SK-N-SH treated with all-trans-retinoic acid at 6 μM for 48 hours (cell line): ENCODE measurements at regions not wholly inside any gene's neighbourhood (a gene's known extent, or its start where the extent isn't known, plus 50 kb on each side); places are given as distances from the start of the nearest gene placed in this dataset.

Source experiments
- ATAC-seq: fragments of 200-7000 bp; cut with Tn5 transposase; 3 replicates; pipeline ENCODE4 v1.9.1; 2020; ENCODE audit warnings: mild to moderate bottlenecking, moderate library complexity
- BACH2 ChIP-seq: fragments of 250-450 bp; sonication (Bioruptor Pico); IDR thresholded peaks from 2 replicates; pipeline ENCODE4 v1.9.0; 2021; ENCODE audit warnings: mild to moderate bottlenecking, borderline replicate concordance
- CSDC2 ChIP-seq: fragments of 250-450 bp; sonication (Bioruptor Pico); IDR thresholded peaks from 2 replicates; pipeline ENCODE4 v1.5.0; 2020; ENCODE audit warnings: mild to moderate bottlenecking, moderate library complexity
- ESRRG ChIP-seq: fragments of 250-450 bp; sonication (Bioruptor Pico); IDR thresholded peaks from 2 replicates; pipeline ENCODE4 v1.6.1; 2021; ENCODE audit warnings: mild to moderate bottlenecking
- GLIS3 ChIP-seq: fragments of 250-450 bp; sonication (Bioruptor Pico); IDR thresholded peaks from 2 replicates; pipeline ENCODE4 v1.5.0; 2020; ENCODE audit warnings: mild to moderate bottlenecking, moderate library complexity
- ISL1 ChIP-seq: fragments of 250-450 bp; sonication (Bioruptor Pico); IDR thresholded peaks from 2 replicates; pipeline ENCODE4 v2.1.2; 2022; ENCODE audit warnings: mild to moderate bottlenecking, moderate library complexity
- OSR1 ChIP-seq: fragments of 250-450 bp; sonication (Bioruptor Pico); IDR thresholded peaks from 2 replicates; pipeline ENCODE4 v1.8.0; 2022; ENCODE audit warnings: moderate library complexity, mild to moderate bottlenecking, inconsistent platforms
- RARB ChIP-seq: fragments of 250-450 bp; sonication (Bioruptor Pico); IDR thresholded peaks from 2 replicates; pipeline ENCODE4 v1.8.0; 2021; ENCODE audit warnings: mild to moderate bottlenecking, moderate library complexity
- SNAI2 ChIP-seq: fragments of 250-450 bp; sonication (Bioruptor Pico); IDR thresholded peaks from 2 replicates; pipeline ENCODE4 v1.5.0; 2020; ENCODE audit warnings: mild to moderate bottlenecking, moderate library complexity
- TCF4 ChIP-seq: fragments of 250-450 bp; sonication (Bioruptor Pico); IDR thresholded peaks from 2 replicates; pipeline ENCODE4 v1.8.0; 2021; ENCODE audit warnings: mild to moderate bottlenecking, moderate library complexity, borderline replicate concordance
- TOX ChIP-seq: fragments of 250-450 bp; sonication (Bioruptor Pico); IDR thresholded peaks from 2 replicates; pipeline ENCODE4 v1.8.0; 2021; ENCODE audit warnings: mild to moderate bottlenecking, moderate library complexity, borderline replicate concordance
- ZC3H10 ChIP-seq: fragments of 250-450 bp; sonication (Bioruptor Pico); IDR thresholded peaks from 2 replicates; pipeline ENCODE4 v1.5.1; 2021; ENCODE audit warnings: mild to moderate bottlenecking, moderate library complexity
- ZFP3 ChIP-seq: fragments of 250-450 bp; sonication (Bioruptor Pico); IDR thresholded peaks from 2 replicates; pipeline ENCODE4 v1.5.0; 2020; ENCODE audit warnings: mild to moderate bottlenecking, moderate library complexity
- ZFP30 ChIP-seq: fragments of 450-650 bp; formaldehyde crosslinking; IDR thresholded peaks from 2 replicates; pipeline ENCODE4 v1.5.0; 2022; ENCODE audit warnings: mild to moderate bottlenecking, moderate library complexity
- ZNF565 ChIP-seq: fragments of 450-650 bp; formaldehyde crosslinking; conservative IDR thresholded peaks from 2 replicates; pipeline ENCODE4 v1.5.0; 2020; ENCODE audit warnings: low read depth, mild to moderate bottlenecking, moderate library complexity
- ZNF8 ChIP-seq: fragments of 450-650 bp; formaldehyde crosslinking; IDR thresholded peaks from 2 replicates; pipeline ENCODE4 v1.5.0; 2020; ENCODE audit warnings: mild to moderate bottlenecking, moderate library complexity
- TF ChIP-seq, protein P1 (sequence below): fragments of 250-450 bp; sonication (Bioruptor Pico); IDR thresholded peaks from 2 replicates; pipeline ENCODE4 v1.8.0; 2020; ENCODE audit warnings: mild to moderate bottlenecking, moderate library complexity, borderline replicate concordance
- TF ChIP-seq, protein P2 (sequence below): fragments of 250-450 bp; sonication (Bioruptor Pico); IDR thresholded peaks from 2 replicates; pipeline ENCODE4 v1.5.1; 2021; ENCODE audit warnings: mild to moderate bottlenecking, moderate library complexity
- TF ChIP-seq, protein P3 (sequence below): fragments of 250-450 bp; sonication (Bioruptor Pico); IDR thresholded peaks from 2 replicates; pipeline ENCODE4 v1.8.0; 2021; ENCODE audit warnings: low read depth, mild to moderate bottlenecking, moderate library complexity, borderline replicate concordance
- TF ChIP-seq, protein P4 (sequence below): fragments of 250-450 bp; sonication (Bioruptor Pico); IDR thresholded peaks from 2 replicates; pipeline ENCODE4 v1.5.1; 2020; ENCODE audit warnings: low read depth, mild to moderate bottlenecking, moderate library complexity
- TF ChIP-seq, protein P5 (sequence below): fragments of 250-450 bp; sonication (Bioruptor Pico); IDR thresholded peaks from 2 replicates; pipeline ENCODE4 v1.5.0; 2020; ENCODE audit warnings: mild to moderate bottlenecking, moderate library complexity

DNA sequence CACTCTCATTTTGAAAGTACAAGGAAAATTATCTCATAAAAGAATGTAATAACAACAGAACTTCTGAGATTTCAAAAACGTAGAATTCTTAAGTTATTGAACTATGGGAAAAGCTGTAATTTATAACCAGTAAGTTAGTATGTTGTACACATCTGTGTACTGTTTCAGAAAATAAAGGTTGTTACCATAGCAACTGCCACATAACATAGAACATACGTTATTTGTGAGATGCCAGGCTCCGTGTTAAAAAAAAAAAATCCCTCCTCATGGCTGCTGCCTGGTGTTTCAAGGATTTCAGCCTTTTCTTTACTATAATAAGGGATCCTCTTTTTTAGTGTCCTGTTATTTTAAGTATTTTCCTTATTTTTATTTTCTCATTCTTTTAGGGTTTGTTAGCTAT lies 79.5 kb downstream of the RWDD3 start (continued):
- TF ChIP-seq, protein P1, sequence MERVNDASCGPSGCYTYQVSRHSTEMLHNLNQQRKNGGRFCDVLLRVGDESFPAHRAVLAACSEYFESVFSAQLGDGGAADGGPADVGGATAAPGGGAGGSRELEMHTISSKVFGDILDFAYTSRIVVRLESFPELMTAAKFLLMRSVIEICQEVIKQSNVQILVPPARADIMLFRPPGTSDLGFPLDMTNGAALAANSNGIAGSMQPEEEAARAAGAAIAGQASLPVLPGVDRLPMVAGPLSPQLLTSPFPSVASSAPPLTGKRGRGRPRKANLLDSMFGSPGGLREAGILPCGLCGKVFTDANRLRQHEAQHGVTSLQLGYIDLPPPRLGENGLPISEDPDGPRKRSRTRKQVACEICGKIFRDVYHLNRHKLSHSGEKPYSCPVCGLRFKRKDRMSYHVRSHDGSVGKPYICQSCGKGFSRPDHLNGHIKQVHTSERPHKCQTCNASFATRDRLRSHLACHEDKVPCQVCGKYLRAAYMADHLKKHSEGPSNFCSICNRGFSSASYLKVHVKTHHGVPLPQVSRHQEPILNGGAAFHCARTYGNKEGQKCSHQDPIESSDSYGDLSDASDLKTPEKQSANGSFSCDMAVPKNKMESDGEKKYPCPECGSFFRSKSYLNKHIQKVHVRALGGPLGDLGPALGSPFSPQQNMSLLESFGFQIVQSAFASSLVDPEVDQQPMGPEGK (CRISPR knock-in tag) = no peak
- TF ChIP-seq BACH2 (CRISPR knock-in tag) (no peak), GLIS3 (CRISPR knock-in tag) (no peak)

DNA sequence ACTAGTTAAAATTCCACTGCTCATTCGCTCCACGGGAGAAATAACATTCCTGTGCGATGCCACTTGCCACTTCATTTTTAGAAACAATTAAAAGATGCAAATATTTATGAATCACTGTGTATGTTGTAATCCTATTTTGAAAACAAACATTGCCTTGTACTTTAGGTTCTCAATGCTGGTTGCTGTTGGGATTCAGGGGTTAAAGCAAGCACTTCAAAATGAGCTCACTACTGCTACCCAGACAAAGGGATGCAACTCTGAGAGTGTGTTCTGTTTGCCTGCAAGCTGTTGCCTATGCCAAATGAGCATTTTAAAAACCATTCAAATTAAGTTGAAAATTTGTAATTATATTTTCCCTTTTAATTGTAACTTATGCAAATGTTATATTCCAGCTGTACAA lies 87.5 kb downstream of the RWDD3 start:
- no peak for ATAC-seq
- TF ChIP-seq ZFP3 = no peak
- TF ChIP-seq ZFP30 (CRISPR knock-in tag) = no peak
- no peak for TF ChIP-seq ZC3H10 (CRISPR knock-in tag)
- TF ChIP-seq, protein P2, sequence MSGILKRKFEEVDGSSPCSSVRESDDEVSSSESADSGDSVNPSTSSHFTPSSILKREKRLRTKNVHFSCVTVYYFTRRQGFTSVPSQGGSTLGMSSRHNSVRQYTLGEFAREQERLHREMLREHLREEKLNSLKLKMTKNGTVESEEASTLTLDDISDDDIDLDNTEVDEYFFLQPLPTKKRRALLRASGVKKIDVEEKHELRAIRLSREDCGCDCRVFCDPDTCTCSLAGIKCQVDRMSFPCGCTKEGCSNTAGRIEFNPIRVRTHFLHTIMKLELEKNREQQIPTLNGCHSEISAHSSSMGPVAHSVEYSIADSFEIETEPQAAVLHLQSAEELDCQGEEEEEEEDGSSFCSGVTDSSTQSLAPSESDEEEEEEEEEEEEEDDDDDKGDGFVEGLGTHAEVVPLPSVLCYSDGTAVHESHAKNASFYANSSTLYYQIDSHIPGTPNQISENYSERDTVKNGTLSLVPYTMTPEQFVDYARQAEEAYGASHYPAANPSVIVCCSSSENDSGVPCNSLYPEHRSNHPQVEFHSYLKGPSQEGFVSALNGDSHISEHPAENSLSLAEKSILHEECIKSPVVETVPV = no peak
- no peak for TF ChIP-seq CSDC2
- TF ChIP-seq ZNF565 (CRISPR knock-in tag) = no peak
- no peak for TF ChIP-seq RARB (CRISPR knock-in tag)
- no peak for TF ChIP-seq SNAI2 (CRISPR knock-in tag)
- no peak for TF ChIP-seq GLIS3 (CRISPR knock-in tag)
- TF ChIP-seq ESRRG (CRISPR knock-in tag) = no peak
- TF ChIP-seq, protein P3, sequence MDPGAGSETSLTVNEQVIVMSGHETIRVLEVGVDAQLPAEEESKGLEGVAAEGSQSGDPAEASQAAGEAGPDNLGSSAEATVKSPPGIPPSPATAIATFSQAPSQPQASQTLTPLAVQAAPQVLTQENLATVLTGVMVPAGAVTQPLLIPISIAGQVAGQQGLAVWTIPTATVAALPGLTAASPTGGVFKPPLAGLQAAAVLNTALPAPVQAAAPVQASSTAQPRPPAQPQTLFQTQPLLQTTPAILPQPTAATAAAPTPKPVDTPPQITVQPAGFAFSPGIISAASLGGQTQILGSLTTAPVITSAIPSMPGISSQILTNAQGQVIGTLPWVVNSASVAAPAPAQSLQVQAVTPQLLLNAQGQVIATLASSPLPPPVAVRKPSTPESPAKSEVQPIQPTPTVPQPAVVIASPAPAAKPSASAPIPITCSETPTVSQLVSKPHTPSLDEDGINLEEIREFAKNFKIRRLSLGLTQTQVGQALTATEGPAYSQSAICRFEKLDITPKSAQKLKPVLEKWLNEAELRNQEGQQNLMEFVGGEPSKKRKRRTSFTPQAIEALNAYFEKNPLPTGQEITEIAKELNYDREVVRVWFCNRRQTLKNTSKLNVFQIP (CRISPR knock-in tag) = no peak
- TF ChIP-seq ZNF8 = no peak
- TF ChIP-seq, protein P1 (CRISPR knock-in tag) = no peak
- no peak for TF ChIP-seq TOX (CRISPR knock-in tag)
- TF ChIP-seq, protein P4, sequence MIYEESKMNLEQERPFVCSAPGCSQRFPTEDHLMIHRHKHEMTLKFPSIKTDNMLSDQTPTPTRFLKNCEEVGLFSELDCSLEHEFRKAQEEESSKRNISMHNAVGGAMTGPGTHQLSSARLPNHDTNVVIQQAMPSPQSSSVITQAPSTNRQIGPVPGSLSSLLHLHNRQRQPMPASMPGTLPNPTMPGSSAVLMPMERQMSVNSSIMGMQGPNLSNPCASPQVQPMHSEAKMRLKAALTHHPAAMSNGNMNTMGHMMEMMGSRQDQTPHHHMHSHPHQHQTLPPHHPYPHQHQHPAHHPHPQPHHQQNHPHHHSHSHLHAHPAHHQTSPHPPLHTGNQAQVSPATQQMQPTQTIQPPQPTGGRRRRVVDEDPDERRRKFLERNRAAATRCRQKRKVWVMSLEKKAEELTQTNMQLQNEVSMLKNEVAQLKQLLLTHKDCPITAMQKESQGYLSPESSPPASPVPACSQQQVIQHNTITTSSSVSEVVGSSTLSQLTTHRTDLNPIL (CRISPR knock-in tag) = no peak
- TF ChIP-seq ISL1 (CRISPR knock-in tag) = no peak
- TF ChIP-seq, protein P5, sequence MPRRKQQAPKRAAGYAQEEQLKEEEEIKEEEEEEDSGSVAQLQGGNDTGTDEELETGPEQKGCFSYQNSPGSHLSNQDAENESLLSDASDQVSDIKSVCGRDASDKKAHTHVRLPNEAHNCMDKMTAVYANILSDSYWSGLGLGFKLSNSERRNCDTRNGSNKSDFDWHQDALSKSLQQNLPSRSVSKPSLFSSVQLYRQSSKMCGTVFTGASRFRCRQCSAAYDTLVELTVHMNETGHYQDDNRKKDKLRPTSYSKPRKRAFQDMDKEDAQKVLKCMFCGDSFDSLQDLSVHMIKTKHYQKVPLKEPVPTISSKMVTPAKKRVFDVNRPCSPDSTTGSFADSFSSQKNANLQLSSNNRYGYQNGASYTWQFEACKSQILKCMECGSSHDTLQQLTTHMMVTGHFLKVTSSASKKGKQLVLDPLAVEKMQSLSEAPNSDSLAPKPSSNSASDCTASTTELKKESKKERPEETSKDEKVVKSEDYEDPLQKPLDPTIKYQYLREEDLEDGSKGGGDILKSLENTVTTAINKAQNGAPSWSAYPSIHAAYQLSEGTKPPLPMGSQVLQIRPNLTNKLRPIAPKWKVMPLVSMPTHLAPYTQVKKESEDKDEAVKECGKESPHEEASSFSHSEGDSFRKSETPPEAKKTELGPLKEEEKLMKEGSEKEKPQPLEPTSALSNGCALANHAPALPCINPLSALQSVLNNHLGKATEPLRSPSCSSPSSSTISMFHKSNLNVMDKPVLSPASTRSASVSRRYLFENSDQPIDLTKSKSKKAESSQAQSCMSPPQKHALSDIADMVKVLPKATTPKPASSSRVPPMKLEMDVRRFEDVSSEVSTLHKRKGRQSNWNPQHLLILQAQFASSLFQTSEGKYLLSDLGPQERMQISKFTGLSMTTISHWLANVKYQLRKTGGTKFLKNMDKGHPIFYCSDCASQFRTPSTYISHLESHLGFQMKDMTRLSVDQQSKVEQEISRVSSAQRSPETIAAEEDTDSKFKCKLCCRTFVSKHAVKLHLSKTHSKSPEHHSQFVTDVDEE (CRISPR knock-in tag) = no peak
- TF ChIP-seq, all 23 proteins: peak for 0

DNA sequence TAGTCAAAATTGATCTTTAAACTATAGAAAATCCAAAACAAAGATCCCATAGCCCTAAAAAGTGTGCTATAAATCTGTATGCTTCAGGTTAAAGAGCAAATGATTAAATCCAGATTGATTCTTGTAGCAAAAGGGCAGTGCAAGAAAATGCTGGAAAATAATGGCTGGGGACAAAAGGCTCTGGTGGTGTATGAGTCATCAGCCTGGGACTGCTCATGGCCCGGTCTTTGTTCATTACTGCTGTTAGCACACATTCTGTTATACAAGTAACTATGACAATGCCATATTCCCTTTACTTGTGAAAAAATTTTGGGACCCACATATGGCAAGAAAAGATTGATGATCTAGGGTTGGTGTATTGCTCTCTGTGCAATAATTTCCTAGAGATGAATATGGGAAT lies 89.1 kb downstream of the RWDD3 start:
- no peak for ATAC-seq
- no peak for TF ChIP-seq ZNF8
- TF ChIP-seq BACH2 (CRISPR knock-in tag) = no peak
- TF ChIP-seq, protein P4 (CRISPR knock-in tag) = no peak
- TF ChIP-seq, protein P2 = no peak
- TF ChIP-seq CSDC2 = no peak
- no peak for TF ChIP-seq ZNF565 (CRISPR knock-in tag)
- TF ChIP-seq, protein P5 (CRISPR knock-in tag) = no peak
- no peak for TF ChIP-seq ESRRG (CRISPR knock-in tag)
- no peak for TF ChIP-seq ZFP3
- no peak for TF ChIP-seq ISL1 (CRISPR knock-in tag)
- TF ChIP-seq OSR1 = no peak
- no peak for TF ChIP-seq SNAI2 (CRISPR knock-in tag)
- no peak for TF ChIP-seq TCF4 (CRISPR knock-in tag)
